WERI-Rb-1 (cell line): ENCODE measurements at regions not wholly inside any gene's neighbourhood (a gene's known extent, or its start where the extent isn't known, plus 50 kb on each side); places are given as distances from the start of the nearest gene placed in this dataset.

Source experiments
- DNase-seq: peaks from one replicate; pipeline ENCODE4 v3.0.0-alpha.2; 2020
- H3K27ac ChIP-seq: fragments of 250-450 bp; sonication (Bioruptor Pico); 2 replicates; pipeline ENCODE4 v1.5.1; 2020; ENCODE audit warnings: mild to moderate bottlenecking, moderate library complexity
- H3K27me3 ChIP-seq: fragments of 250-450 bp; sonication (Bioruptor Pico); 2 replicates; pipeline ENCODE4 v1.5.1; 2021; ENCODE audit warnings: mild to moderate bottlenecking, low read depth, moderate library complexity; ENCODE audit not compliant: insufficient read depth, severe bottlenecking
- H3K36me3 ChIP-seq: fragments of 250-450 bp; sonication (Bioruptor Pico); 2 replicates; pipeline ENCODE4 v1.5.1; 2020; ENCODE audit warnings: mild to moderate bottlenecking, moderate library complexity
- H3K4me3 ChIP-seq: 2 replicates; pipeline ENCODE4 v1.5.1; 2011; ENCODE audit warnings: low read depth, mild to moderate bottlenecking, control low read depth, low read length
- H3K9me3 ChIP-seq: fragments of 250-450 bp; sonication (Bioruptor Pico); 2 replicates; pipeline ENCODE4 v1.5.1; 2021; ENCODE audit warnings: mild to moderate bottlenecking, moderate library complexity; ENCODE audit not compliant: severe bottlenecking
- TF ChIP-seq, protein P1 (sequence below): IDR thresholded peaks from 2 replicates; pipeline ENCODE4 v1.5.1; 2011; ENCODE audit warnings: low read depth, mild to moderate bottlenecking, control low read depth, inconsistent platforms, low read length

DNA sequence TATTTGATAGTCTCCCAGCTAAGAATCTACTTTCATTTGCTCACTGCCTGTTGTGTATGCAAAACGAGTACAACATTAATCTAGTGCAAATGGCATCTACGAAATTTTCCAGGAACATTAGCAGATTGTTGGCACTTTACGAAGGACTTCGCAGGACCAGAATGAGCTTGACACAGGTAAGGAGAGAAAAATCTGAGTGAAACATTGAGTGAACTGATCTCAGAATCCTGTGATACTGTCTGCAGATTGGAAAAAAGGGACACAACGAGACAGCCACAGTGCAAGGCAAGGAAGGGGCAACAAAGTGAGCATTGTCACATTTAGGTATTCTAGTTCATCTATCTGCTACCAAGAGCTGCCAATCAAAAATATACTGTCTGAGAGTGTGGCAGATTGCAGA is 350.5 kb downstream of the ZNF608 start:
- no peaks in the 10 kb centered on the region for H3K36me3 ChIP-seq
- TF ChIP-seq, protein P1, sequence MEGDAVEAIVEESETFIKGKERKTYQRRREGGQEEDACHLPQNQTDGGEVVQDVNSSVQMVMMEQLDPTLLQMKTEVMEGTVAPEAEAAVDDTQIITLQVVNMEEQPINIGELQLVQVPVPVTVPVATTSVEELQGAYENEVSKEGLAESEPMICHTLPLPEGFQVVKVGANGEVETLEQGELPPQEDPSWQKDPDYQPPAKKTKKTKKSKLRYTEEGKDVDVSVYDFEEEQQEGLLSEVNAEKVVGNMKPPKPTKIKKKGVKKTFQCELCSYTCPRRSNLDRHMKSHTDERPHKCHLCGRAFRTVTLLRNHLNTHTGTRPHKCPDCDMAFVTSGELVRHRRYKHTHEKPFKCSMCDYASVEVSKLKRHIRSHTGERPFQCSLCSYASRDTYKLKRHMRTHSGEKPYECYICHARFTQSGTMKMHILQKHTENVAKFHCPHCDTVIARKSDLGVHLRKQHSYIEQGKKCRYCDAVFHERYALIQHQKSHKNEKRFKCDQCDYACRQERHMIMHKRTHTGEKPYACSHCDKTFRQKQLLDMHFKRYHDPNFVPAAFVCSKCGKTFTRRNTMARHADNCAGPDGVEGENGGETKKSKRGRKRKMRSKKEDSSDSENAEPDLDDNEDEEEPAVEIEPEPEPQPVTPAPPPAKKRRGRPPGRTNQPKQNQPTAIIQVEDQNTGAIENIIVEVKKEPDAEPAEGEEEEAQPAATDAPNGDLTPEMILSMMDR: no peak
- H3K27me3 ChIP-seq: no peaks in the 10 kb centered on the region
- DNase-seq: no peak
- no peak overlapping the region for H3K27ac ChIP-seq
- H3K9me3 ChIP-seq: no peaks in the 10 kb centered on the region
- peak overlapping the region; percentile 40; the same call in 1 of the 2 replicates for H3K4me3 ChIP-seq

DNA sequence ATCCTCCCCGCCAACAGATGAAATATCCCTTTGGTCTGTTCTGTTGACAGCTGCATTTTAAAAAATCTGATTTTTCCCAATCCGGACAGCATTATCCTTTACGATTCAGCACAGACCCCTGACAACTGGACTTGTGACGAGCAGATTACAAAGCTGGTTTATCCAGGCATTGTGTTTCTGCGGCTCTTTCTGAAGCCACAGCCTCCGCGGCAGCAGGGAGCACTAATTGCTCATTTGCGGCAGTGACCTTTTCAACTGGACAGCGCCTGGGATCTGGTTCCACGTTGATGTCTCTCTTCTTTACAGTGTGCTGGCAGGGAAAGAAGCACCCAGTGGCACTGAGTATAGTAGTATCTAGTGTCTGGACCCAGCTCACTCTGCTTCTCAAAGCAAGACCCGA is 351.2 kb downstream of the ZNF608 start:
- Histone ChIP-seq H3K27ac (peak overlapping the region; percentile 45), H3K36me3 (no peaks in the 10 kb centered on the region), H3K9me3 (no peaks in the 10 kb centered on the region), H3K27me3 (no peaks in the 10 kb centered on the region), H3K4me3 (peak overlapping the region; percentile 40)
- TF ChIP-seq, protein P1: no peak
- DNase-seq: peak; percentile 71

DNA sequence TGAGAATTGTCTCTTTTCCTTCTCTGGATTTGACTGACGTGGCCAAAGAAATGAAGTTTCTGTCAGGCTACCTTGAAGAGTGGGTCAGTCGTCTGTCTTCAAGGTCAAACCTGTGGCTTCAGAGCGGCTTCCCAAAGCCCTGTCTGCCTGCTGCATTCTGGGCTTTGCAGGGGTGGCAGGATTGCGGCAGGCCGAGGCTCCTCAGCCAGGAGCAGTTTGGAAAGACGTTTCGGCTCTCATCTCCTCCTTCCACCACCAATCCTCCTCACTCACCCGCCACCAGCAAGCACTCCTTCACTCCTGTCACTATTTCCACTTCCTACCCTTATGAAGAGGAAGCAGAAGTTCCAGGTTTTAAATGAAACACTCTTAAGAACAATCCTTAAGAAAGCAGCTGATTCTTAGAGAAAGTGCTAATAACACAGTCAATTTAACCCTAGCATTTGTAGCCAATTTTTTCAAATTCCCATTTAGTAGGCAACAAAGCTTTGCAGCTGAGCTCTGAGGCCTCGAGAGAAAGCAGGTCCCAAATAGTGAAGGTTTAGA is 351.7 kb downstream of the ZNF608 start:
- Histone ChIP-seq H3K9me3 (no peaks in the 10 kb centered on the region), H3K27me3 (no peaks in the 10 kb centered on the region), H3K36me3 (no peaks in the 10 kb centered on the region), H3K27ac (peak overlapping the region; percentile 45), H3K4me3 (peak overlapping the region; percentile 40)
- DNase-seq: peak; percentile 43
- TF ChIP-seq, protein P1: no peak

DNA sequence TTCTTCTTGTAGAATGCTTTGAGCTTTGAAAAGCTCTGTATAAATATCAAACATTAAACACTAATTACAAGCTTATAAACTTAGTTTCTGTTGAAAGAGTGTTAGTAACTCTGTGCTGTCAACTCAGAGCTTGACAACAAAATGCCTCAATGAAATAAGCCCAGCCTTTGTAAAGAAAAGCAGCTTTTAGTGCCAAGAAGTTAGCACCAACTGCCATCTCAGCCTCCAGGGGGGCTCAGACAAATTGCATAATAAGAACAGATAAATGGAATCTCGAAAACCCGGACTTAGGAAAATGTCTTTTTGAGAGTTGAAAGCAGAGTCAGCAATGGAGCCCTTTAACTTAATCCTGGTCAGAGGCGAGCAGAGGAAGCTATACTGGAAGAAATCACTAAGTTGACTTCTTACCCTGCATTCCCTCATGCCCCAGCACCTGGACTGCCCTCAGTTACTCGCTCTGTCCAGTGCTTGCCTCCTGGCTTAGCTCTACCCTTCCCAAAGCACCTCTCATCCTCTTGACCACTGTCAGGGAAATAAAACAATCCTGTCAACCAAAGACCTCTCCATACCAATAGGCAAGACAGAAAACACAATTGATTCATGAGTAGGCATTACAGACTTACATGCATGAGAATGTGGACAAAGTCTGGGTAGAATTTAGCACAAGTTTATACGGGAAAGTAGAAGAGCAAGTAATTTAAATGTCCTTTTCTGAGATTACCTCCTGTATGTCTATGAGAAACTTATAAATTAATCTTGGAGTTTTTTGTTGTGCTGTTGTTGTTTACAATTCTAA is 352.7 kb downstream of the ZNF608 start:
- no peak for DNase-seq
- H3K36me3 ChIP-seq: no peaks in the 10 kb centered on the region
- H3K9me3 ChIP-seq: no peaks in the 10 kb centered on the region
- H3K4me3 ChIP-seq: no peak overlapping the region
- TF ChIP-seq, protein P1: no peak
- no peak overlapping the region for H3K27ac ChIP-seq
- no peaks in the 10 kb centered on the region for H3K27me3 ChIP-seq

DNA sequence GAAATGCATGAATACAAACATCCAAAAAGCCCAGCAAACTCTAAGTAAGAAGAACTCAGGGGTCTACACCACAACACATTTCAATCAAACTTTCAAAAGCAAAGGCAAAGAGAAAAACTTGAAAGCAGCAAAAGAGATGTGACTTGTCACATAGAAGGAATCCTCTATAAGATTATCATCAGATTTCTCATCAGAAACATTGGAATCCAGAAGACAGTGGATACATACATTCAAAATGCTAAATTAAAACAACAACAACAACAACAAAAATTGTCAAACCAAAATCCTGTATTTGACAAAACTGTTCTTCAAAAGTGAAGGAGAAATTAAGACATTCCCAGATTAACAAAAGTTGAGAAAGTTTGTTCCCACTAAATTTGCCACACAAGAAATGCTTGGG is 362.7 kb downstream of the ZNF608 start:
- Histone ChIP-seq H3K9me3 (peaks cover 8% of the 10 kb centered on the region), H3K36me3 (no peaks in the 10 kb centered on the region), H3K27ac (no peak overlapping the region), H3K4me3 (no peak overlapping the region), H3K27me3 (no peaks in the 10 kb centered on the region)
- no peak for DNase-seq
- TF ChIP-seq, protein P1: no peak
